Activated T-cell treated with anti-CD3 and anti-CD28 coated beads, Interleukin-2, amount 50 U/mL, for 24 hours (primary cell): ENCODE measurements at regions not wholly inside any gene's neighbourhood (a gene's known extent, or its start where the extent isn't known, plus 50 kb on each side); places are given as distances from the start of the nearest gene placed in this dataset.
"Not testable (repeated sequence)": the region's sequence is repeated elsewhere in the genome, so short reads cannot be mapped to it uniquely, and the experiment has no call there.

ENCODE experiments used
- DNase-seq: peaks from one replicate; pipeline ENCODE4 v3.0.0-alpha.2; 2020
- H3K27ac Mint-ChIP-seq: 2 replicates; pipeline ENCODE4 v1.8.0; 2020; ENCODE audit warnings: mild to moderate bottlenecking, mixed read lengths
- H3K27me3 Mint-ChIP-seq: 2 replicates; pipeline ENCODE4 v1.8.0; 2020; ENCODE audit warnings: mixed read lengths
- H3K36me3 Mint-ChIP-seq: 2 replicates; pipeline ENCODE4 v1.8.0; 2020; ENCODE audit warnings: low read depth, mixed read lengths
- H3K4me1 Mint-ChIP-seq: 2 replicates; pipeline ENCODE4 v1.8.0; 2020; ENCODE audit warnings: low read depth, mixed read lengths
- H3K4me3 Mint-ChIP-seq: 2 replicates; pipeline ENCODE4 v1.8.0; 2020; ENCODE audit warnings: mild to moderate bottlenecking, moderate library complexity, mixed read lengths
- H3K9me3 Mint-ChIP-seq: 2 replicates; pipeline ENCODE4 v1.8.0; 2020; ENCODE audit warnings: mixed read lengths

DNA sequence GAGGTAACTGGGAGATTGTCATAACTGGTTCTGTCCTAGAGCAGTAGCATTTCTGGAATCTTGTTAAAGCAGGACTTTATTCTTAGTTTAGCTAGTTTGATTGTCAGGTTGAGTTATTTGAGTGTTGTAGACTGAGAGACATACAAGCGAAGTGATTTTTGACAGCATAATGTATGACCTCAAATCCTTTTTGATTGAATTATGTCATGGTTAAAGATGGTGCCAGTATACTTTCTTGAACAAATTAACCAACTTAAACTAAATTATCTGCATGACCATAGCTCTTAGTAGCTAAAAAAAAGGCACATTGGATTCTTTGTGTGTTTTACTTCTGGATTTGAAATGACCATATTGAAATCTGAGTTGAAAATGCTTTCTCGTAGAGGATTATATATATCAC is 626.6 kb downstream of the TMTC2 start:
- no peaks in the 10 kb centered on the region for H3K4me1 Mint-ChIP-seq
- peaks cover 6% of the 10 kb centered on the region for H3K9me3 Mint-ChIP-seq
- H3K4me3 Mint-ChIP-seq = no peak overlapping the region
- DNase-seq = no peak
- no peak overlapping the region for H3K27ac Mint-ChIP-seq
- H3K27me3 Mint-ChIP-seq = no peaks in the 10 kb centered on the region
- H3K36me3 Mint-ChIP-seq = no peaks in the 10 kb centered on the region

- no peak overlapping the region for H3K4me3 Mint-ChIP-seq
- H3K36me3 Mint-ChIP-seq = no peaks in the 10 kb centered on the region
- no peaks in the 10 kb centered on the region for H3K9me3 Mint-ChIP-seq
- H3K4me1 Mint-ChIP-seq = no peaks in the 10 kb centered on the region
- H3K27ac Mint-ChIP-seq = no peak overlapping the region
- DNase-seq = no peak
- H3K27me3 Mint-ChIP-seq = no peaks in the 10 kb centered on the region
Observed at GRCh38 chr12:83276904-83277303, 590.2 kb downstream of the TMTC2 start.

GRCh38 chr12:83271201-83271600 is 584.5 kb downstream of the TMTC2 start:
- no peaks in the 10 kb centered on the region for H3K36me3 Mint-ChIP-seq
- DNase-seq = no peak
- H3K27me3 Mint-ChIP-seq = no peaks in the 10 kb centered on the region
- H3K27ac Mint-ChIP-seq = no peak overlapping the region
- peaks cover 7% of the 10 kb centered on the region for H3K9me3 Mint-ChIP-seq
- H3K4me1 Mint-ChIP-seq = no peaks in the 10 kb centered on the region
- H3K4me3 Mint-ChIP-seq = no peak overlapping the region

DNA sequence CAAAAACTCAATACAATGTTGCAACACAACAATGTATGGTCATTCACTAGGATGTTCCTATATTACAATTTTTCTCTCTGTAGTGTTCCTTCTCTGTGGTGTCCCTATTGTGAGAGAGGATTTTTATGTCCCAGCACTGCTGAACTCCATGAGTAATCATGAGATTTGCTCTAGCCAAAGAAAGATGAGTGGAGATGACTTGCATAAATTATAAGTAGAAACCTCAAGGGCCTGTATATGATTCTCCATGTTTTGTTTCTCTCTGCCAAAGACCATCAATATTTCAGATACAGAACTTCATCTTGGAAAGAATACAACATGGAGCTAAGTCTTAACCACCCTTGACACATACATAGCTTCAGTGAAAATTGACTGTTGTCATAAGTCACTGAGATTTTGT is 579.1 kb downstream of the TMTC2 start:
- no peak overlapping the region for H3K27ac Mint-ChIP-seq
- H3K36me3 Mint-ChIP-seq = no peaks in the 10 kb centered on the region
- no peaks in the 10 kb centered on the region for H3K4me1 Mint-ChIP-seq
- no peak overlapping the region for H3K4me3 Mint-ChIP-seq
- H3K27me3 Mint-ChIP-seq = no peaks in the 10 kb centered on the region
- DNase-seq = no peak
- peaks cover 7% of the 10 kb centered on the region for H3K9me3 Mint-ChIP-seq

- Mint-ChIP-seq H3K9me3 (no peaks in the 10 kb centered on the region), H3K4me1 (no peaks in the 10 kb centered on the region), H3K27ac (no peak overlapping the region), H3K36me3 (no peaks in the 10 kb centered on the region), H3K4me3 (no peak overlapping the region), H3K27me3 (no peaks in the 10 kb centered on the region)
- DNase-seq = no peak
Observed at GRCh38 chr12:83261998-83262397, 575.3 kb downstream of the TMTC2 start.

- not testable (repeated sequence) for H3K4me1 Mint-ChIP-seq, H3K36me3 Mint-ChIP-seq, H3K27me3 Mint-ChIP-seq, H3K9me3 Mint-ChIP-seq, DNase-seq, H3K4me3 Mint-ChIP-seq, H3K27ac Mint-ChIP-seq
Observed at GRCh38 chr12:83260126-83260525, 573.4 kb downstream of the TMTC2 start.

- H3K36me3 Mint-ChIP-seq = no peaks in the 10 kb centered on the region
- H3K4me3 Mint-ChIP-seq = no peak overlapping the region
- no peaks in the 10 kb centered on the region for H3K4me1 Mint-ChIP-seq
- no peak overlapping the region for H3K27ac Mint-ChIP-seq
- H3K27me3 Mint-ChIP-seq = no peaks in the 10 kb centered on the region
- no peaks in the 10 kb centered on the region for H3K9me3 Mint-ChIP-seq
- DNase-seq = no peak
Observed at GRCh38 chr12:83257726-83258125, 571.0 kb downstream of the TMTC2 start.

DNA sequence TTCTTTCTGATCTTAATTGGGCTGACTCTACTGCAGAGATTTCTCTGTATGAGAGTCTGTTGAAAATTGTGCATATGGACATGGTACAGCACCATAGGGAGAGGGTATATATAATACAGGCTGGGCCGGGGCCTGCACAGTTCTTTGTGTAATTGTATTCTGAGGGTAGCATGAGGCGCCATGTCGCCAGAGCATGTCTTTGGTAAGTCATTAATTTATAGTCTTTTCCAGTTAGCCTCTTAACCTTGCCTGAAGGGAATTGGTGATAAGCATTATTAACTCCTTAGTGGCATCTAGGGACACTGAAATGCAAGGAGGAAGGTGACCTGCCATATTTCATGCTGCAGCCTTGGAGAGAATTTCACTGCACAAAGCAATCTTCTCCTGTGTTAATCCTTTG is 569.9 kb downstream of the TMTC2 start:
- H3K4me3 Mint-ChIP-seq = no peak overlapping the region
- H3K9me3 Mint-ChIP-seq = no peaks in the 10 kb centered on the region
- H3K36me3 Mint-ChIP-seq = no peaks in the 10 kb centered on the region
- no peak for DNase-seq
- H3K27ac Mint-ChIP-seq = no peak overlapping the region
- no peaks in the 10 kb centered on the region for H3K27me3 Mint-ChIP-seq
- no peaks in the 10 kb centered on the region for H3K4me1 Mint-ChIP-seq

GRCh38 chr12:83250866-83251265 is 564.2 kb downstream of the TMTC2 start:
- H3K27me3 Mint-ChIP-seq = no peaks in the 10 kb centered on the region
- no peaks in the 10 kb centered on the region for H3K9me3 Mint-ChIP-seq
- H3K27ac Mint-ChIP-seq = no peak overlapping the region
- H3K4me1 Mint-ChIP-seq = no peaks in the 10 kb centered on the region
- H3K4me3 Mint-ChIP-seq = no peak overlapping the region
- no peak for DNase-seq
- H3K36me3 Mint-ChIP-seq = no peaks in the 10 kb centered on the region

DNA sequence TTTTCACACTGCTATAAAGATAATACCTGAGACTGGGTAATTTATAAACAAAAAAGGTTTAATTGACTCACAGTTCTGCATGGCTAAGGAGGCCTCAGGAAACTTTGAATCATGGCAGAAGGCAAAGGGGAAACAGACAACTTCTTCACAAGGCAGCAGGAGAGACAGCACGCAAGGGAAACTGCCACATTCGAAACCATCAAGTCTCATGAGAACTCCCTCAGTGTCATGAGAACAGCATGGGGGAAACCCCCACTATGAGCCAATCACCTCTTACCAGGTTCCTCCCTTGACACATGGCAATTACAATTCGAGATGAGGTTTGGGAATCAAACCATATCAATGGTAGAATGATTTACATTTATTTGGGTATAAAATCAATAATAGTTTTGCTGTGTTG is 558.5 kb downstream of the TMTC2 start:
- Mint-ChIP-seq H3K36me3 (no peaks in the 10 kb centered on the region), H3K27ac (no peak overlapping the region), H3K4me3 (no peak overlapping the region), H3K9me3 (no peaks in the 10 kb centered on the region), H3K27me3 (no peaks in the 10 kb centered on the region), H3K4me1 (no peaks in the 10 kb centered on the region)
- no peak for DNase-seq

DNA sequence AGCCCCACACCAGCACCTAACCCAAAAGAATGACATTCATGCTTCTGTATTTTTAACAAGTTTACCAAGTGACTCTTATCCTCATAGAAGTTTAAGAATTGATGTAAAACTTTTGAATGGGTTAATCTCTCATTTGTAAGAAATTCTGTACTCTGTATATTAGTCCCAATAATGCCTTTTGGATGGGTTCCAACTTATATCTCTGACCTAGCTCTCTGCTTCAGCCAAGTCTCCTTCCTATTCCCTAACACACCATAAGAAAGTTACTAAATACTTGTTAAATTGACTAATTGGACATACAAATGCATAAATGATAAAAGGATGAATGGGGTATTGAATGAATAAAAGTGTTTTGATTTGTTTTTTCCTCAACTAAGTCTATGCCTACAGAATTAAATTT is 557.3 kb downstream of the TMTC2 start:
- H3K36me3 Mint-ChIP-seq = no peaks in the 10 kb centered on the region
- H3K4me1 Mint-ChIP-seq = no peaks in the 10 kb centered on the region
- H3K4me3 Mint-ChIP-seq = no peak overlapping the region
- no peaks in the 10 kb centered on the region for H3K9me3 Mint-ChIP-seq
- no peaks in the 10 kb centered on the region for H3K27me3 Mint-ChIP-seq
- DNase-seq = no peak
- H3K27ac Mint-ChIP-seq = no peak overlapping the region

DNA sequence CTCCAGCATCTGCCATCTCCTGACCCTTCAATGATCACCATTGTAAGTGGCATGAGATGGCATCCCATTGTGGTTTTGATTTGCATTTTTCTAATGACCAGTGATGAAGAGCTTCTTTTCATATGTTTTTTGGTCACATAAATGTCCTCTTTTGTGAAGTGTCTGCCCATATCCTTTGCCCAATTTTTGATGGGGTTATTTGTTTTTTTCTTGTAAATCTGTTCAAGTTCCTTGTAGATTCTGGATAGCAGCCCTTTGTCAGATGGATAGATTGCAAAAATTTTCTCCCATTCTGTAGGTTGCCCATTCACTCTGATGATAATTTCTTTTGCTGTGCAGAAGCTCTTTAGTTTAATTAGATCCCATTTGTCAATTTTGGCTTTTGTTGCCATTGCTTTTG is 547.3 kb downstream of the TMTC2 start:
- H3K4me3 Mint-ChIP-seq, H3K9me3 Mint-ChIP-seq, DNase-seq, H3K36me3 Mint-ChIP-seq, H3K27ac Mint-ChIP-seq, H3K27me3 Mint-ChIP-seq, H3K4me1 Mint-ChIP-seq: not testable (repeated sequence)

DNA sequence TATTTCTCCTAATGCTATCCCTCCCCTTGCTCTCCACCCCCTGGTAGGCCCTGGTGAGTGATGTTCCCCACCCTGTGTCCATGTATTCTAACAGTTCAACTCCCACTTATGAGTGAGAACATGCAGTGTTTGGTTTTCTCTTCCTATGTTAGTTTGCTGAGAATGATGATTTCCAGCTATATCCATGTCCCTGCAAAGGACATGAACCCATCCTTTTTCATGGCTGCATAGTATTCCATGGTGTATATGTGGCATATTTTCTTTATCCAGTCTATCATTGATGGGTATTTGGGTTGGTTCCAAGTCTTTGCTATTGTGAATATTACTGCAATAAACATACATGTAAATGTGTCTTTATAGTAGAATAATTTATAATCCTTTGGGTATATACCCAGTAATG is 540.3 kb downstream of the TMTC2 start:
- not testable (repeated sequence) for H3K27me3 Mint-ChIP-seq, H3K9me3 Mint-ChIP-seq, H3K36me3 Mint-ChIP-seq, H3K27ac Mint-ChIP-seq, H3K4me1 Mint-ChIP-seq, H3K4me3 Mint-ChIP-seq, DNase-seq

DNA sequence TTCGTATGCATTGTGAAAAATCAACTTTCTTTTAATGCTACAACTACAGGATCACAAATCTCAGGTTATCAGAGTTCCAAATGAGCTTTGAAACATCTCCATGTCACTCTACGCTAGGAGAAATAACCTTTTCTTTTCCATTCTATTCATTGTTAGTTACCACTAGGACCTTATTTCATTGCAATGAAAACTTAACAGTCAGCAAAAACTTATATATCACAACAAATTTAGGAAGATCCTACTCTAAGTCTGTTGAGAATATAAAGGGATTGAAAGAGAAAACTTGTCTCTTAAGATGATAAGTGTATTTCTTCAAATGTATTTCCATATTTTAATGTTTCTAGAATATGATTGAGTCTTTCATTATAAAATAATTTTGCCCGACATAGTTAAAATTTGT is 539.1 kb downstream of the TMTC2 start:
- H3K9me3 Mint-ChIP-seq = peaks cover 4% of the 10 kb centered on the region
- H3K27me3 Mint-ChIP-seq = no peaks in the 10 kb centered on the region
- H3K27ac Mint-ChIP-seq = no peak overlapping the region

DNA sequence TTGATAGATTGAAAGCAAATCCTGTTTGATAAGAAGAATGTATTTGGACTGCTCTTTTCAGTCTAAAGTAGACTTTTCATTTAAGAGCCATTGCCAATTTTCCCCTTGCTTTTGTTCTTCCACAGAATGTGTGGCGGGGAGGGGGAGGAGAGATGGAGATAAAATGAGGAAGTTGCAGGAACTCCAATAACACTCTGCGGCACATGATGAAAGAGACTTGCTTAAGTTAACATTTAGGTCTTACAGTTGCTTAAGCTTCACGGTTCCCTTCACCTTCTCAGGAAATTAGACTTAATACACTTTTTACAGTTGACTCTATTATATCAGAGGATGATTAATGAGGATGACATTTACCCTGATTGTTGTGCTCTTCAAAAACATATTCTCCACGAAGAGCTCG is 537.3 kb downstream of the TMTC2 start:
- no peaks in the 10 kb centered on the region for H3K27me3 Mint-ChIP-seq
- H3K4me3 Mint-ChIP-seq = no peak overlapping the region

More for the DNA sequence above, 539.1 kb downstream of the TMTC2 start:
- H3K4me3 Mint-ChIP-seq = no peak overlapping the region
- no peaks in the 10 kb centered on the region for H3K36me3 Mint-ChIP-seq
- no peaks in the 10 kb centered on the region for H3K4me1 Mint-ChIP-seq
- DNase-seq = no peak

DNA sequence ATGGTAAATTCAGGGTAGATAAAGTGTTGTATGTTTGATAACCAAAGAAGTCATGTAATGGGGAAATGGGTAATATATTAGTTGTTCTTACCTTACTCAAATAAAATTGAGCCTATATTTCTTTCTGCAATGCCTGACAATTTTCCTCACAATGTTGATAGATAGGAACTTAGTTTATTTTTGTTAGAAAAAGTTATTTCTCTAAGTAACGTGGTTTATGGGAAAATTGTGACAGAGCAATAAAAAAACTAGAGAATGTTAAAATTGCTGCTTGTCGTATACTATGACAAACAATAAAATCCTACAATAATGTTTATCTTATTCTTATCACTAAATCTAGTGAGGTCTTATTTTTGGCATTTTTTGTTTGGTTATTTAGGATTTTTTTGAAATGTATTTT is 534.1 kb downstream of the TMTC2 start:
- no peak for DNase-seq
- Mint-ChIP-seq H3K27me3 (no peaks in the 10 kb centered on the region), H3K4me3 (no peak overlapping the region), H3K36me3 (no peaks in the 10 kb centered on the region), H3K27ac (no peak overlapping the region), H3K4me1 (no peaks in the 10 kb centered on the region), H3K9me3 (no peaks in the 10 kb centered on the region)

More for the DNA sequence above, 537.3 kb downstream of the TMTC2 start:
- Mint-ChIP-seq H3K36me3 (no peaks in the 10 kb centered on the region), H3K4me1 (no peaks in the 10 kb centered on the region), H3K9me3 (peaks cover 4% of the 10 kb centered on the region), H3K27ac (no peak overlapping the region)
- DNase-seq = no peak
